SH-SY5Y (cell line): ENCODE measurements at regions not wholly inside any gene's neighbourhood (a gene's known extent, or its start where the extent isn't known, plus 50 kb on each side); places are given as distances from the start of the nearest gene placed in this dataset.

Experiments
- GATA2 ChIP-seq: IDR thresholded peaks from 2 replicates; pipeline ENCODE4 v1.6.1; 2011; ENCODE audit warnings: mild to moderate bottlenecking, low read depth, low read length
- GATA3 ChIP-seq: IDR thresholded peaks from 2 replicates; pipeline ENCODE4 v1.6.1; 2011; ENCODE audit warnings: low read depth, mild to moderate bottlenecking, low read length, moderate library complexity

GRCh38 chr14:61226015-61226654 is 55.0 kb downstream of the TMEM30B start:
- no peak for TF ChIP-seq GATA2
- no peak for TF ChIP-seq GATA3

- no peak for TF ChIP-seq GATA3
- no peak for TF ChIP-seq GATA2
Observed at GRCh38 chr14:61225344-61225743, 55.8 kb downstream of the TMEM30B start.

GRCh38 chr14:61223552-61223951 is 57.6 kb downstream of the TMEM30B start:
- no peak for TF ChIP-seq GATA2

DNA sequence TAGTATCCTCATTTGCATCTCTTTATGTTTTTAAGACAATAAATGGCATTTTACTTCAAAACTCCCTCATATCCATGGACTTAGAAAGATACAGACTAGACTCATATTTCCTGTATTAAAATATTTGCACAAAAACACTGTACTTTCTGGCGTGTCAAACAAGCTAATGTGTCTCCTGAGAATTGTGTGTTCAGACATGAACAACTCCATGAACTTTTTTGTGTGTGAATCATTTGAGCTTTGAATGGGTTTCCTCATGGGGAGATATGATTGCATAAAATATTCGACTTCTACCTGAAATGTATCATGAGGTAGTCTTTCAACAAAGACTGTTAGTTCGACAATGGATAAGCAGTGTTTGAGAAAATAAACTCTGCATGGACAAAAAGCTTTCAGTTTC is 58.8 kb downstream of the TMEM30B start:
- no peak for TF ChIP-seq GATA2
- TF ChIP-seq GATA3, result no peak

- TF ChIP-seq GATA3 (no peak), GATA2 (no peak)
Observed at GRCh38 chr14:61221906-61222305, 59.2 kb downstream of the TMEM30B start.

GRCh38 chr14:61219673-61220072 is 61.5 kb downstream of the TMEM30B start:
- TF ChIP-seq GATA2 (no peak), GATA3 (no peak)

DNA sequence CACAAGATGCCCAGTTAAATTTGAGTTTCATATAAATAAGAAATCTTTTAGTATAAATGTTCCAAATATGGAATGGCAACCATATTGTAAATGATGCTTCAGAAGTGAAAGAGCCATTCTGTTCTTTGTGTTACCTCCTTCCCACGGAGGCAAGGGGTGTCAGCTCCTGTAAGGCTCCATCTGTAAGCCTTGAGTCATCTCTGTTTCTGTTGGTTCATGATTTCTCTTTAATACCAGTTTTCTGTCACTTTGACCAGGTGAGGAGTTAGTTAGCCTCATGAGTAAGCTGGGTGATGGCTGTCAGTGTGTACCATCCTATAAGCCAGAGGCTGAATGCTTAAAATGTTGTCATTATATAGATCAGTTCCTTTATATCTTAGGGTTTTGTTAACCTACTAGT is 61.9 kb downstream of the TMEM30B start:
- TF ChIP-seq GATA2 (no peak), GATA3 (no peak)

DNA sequence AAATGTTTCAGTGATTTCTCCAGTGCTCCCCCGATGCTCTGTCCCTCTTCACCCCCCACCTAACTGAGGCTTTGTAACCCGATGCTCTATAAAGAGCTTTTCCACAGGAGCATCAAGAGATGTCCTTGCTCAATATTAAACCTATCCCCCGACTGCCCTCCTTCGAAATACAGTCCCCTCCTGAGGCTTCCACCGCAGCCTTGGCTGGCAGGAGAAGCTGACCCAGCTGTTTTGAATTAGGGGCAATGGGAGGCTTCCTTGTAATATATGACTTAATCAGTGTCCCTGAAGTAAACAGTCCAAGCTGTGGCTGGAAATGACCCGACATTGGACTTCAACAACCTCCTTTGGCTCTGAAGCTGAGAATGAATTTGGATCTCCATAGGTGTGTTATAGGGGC is 62.4 kb downstream of the TMEM30B start:
- no peak for TF ChIP-seq GATA2
- TF ChIP-seq GATA3, result no peak

DNA sequence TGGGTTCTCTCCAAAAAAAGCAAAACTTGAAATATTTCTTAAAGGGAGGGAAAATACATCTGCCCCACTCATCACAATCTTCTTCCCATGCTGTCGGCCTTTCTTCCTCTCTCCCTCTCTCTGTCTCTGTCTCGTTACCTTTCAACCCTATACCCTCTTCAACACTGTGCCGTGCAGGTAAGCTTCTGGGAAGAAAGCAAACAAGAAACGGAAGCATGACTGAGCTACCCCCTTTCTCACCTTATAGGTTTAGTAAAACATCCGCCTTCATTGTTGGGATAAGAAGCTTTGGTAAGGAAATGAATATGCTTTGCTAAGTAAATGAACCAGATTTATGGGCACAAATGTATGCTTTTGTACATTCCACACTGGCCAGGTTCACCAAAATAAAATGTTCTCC is 63.0 kb downstream of the TMEM30B start:
- no peak for TF ChIP-seq GATA3
- no peak for TF ChIP-seq GATA2

DNA sequence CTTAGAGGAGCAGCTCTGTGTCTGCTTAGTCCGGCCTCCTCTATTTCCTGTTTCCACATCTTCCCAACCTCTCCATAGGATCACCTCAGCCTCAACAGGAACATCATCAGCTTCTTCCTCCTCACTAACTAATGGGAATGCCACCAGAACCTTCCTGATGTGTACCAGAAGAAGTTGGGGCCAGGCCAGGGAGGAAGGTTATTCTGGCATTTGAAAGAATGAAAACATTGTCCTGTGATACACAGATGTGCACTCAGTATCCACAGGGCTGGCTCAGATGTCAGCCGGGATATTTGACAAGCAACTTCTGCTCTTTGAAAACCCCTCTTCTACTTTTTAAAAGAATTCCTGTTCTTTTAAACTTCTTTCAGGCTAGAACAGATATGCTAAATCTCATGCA is 63.6 kb downstream of the TMEM30B start:
- TF ChIP-seq GATA3 (no peak), GATA2 (no peak)

DNA sequence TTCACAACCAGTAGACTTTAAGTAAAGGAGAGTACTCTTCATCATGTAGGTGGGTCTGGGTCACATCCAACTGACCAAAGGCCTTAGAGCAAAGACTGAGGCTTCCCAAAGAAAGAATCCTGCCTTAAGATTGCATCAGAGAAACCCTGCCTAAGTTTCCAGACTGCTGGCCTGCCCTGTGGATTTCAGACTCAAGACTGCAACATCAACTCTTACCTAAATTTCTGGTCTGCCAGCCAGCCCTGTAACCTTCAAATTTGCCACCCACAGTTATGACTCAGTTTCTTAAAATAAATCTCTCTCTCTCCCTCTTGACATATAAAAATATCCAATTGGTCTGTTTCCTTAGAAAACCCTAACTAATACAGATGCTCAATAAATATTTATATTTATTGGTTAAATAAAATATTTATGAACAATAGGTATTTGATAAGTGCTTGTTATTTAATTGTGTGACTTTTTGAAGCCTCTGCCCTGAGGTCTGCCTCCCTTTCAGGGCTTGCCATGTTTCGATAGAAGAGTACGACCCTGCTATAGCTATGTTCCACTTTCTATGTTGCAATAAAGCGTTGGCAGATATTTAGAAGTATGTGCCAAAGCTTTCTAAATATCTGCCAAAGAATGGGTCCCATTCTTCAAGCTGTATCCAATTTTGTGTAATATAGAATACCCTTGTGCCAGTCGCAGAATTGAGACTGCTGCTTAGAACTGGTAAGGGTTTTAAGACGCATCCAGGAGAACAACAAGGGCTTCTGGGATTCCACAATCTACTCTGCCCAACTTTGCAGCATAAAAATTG is 65.7 kb downstream of the TMEM30B start:
- TF ChIP-seq GATA2, result no peak
- TF ChIP-seq GATA3, result no peak

GRCh38 chr14:61213920-61214319 is 67.2 kb downstream of the TMEM30B start:
- no peak for TF ChIP-seq GATA2
- TF ChIP-seq GATA3, result no peak

DNA sequence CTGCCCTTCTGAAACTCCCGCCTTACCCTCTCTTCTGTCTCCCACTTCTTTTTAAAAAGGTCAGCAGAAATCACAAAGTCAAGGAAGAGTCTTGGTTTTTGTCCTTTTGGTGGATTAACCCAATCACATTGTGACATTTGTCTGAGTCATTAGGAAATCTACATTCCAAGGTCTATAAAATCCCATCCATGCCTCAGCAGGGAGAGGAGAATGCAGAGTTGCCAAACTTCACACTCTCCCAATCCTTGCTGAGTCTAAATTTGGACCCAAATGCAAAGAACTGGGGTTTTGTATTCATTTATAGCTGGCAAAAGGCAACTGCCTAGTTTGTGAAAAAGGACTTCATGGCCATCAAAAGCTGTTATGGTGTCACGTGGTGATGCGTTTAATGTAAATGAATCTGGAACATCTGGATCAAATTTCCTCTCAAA is 67.9 kb downstream of the TMEM30B start:
- no peak for TF ChIP-seq GATA2
- TF ChIP-seq GATA3, result no peak

- TF ChIP-seq GATA2 (no peak), GATA3 (no peak)
Observed at GRCh38 chr14:61212546-61212945, 68.6 kb downstream of the TMEM30B start.
